Keratinocyte (primary cell): ENCODE measurements at regions not wholly inside any gene's neighbourhood (a gene's known extent, or its start where the extent isn't known, plus 50 kb on each side); places are given as distances from the start of the nearest gene placed in this dataset.

Experiments
- DNase-seq: peaks from one replicate; pipeline ENCODE4 v3.0.0-alpha.2; 2011; ENCODE audit warnings: low read depth, missing footprints, low spot score
- FAIRE-seq: peaks from 2 replicates; lab custom pipeline; 2011; peaks lifted over from hg19 to GRCh38; lab: Jason Lieb, UNC
- H2AFZ ChIP-seq: 2 replicates; pipeline ENCODE4 v1.6.0; 2012; ENCODE audit warnings: low read length, control low read depth, inconsistent platforms; ENCODE audit not compliant: control insufficient read depth
- H3K27ac ChIP-seq: 2 replicates; pipeline ENCODE4 v1.5.1; 2011; ENCODE audit warnings: low read length; ENCODE audit not compliant: control insufficient read depth, insufficient read depth
- H3K27me3 ChIP-seq: 3 replicates; pipeline ENCODE4 v1.6.0; 2011; ENCODE audit warnings: low read length; ENCODE audit not compliant: control insufficient read depth, insufficient read depth; ENCODE audit errors: extremely low read depth
- H3K36me3 ChIP-seq, 2 experiments: 2 replicates in 1 of 2; 3 replicates in 1 of 2; pipeline ENCODE4 v1.5.1; 2011; ENCODE audit warnings: low read length in 2 of 2, mild to moderate bottlenecking in 1 of 2; ENCODE audit not compliant: control insufficient read depth in 2 of 2, insufficient read depth in 2 of 2; ENCODE audit errors: extremely low read depth in 1 of 2
- H3K4me1 ChIP-seq: 3 replicates; pipeline ENCODE4 v1.5.1; 2011; ENCODE audit warnings: low read length; ENCODE audit not compliant: control insufficient read depth, insufficient read depth; ENCODE audit errors: extremely low read depth
- H3K4me2 ChIP-seq: 3 replicates; pipeline ENCODE4 v1.6.0; 2011; ENCODE audit warnings: low read depth, low read length; ENCODE audit not compliant: control insufficient read depth, insufficient read depth; ENCODE audit errors: extremely low read depth
- H3K4me3 ChIP-seq, 3 experiments: fragments of 200-600 bp in 1 of 3; sonication (generic) in 1 of 3; 2 replicates in 2 of 3; 3 replicates in 1 of 3; pipeline ENCODE4 v1.5.1; 2011 to 2016; ENCODE audit warnings: low read length in 3 of 3, mild to moderate bottlenecking in 3 of 3, control low read depth in 2 of 3, inconsistent platforms in 1 of 3, low read depth in 1 of 3, mixed read lengths in 1 of 3, mixed run types in 1 of 3, moderate library complexity in 1 of 3; ENCODE audit not compliant: control insufficient read depth in 2 of 3, insufficient read depth in 2 of 3; ENCODE audit errors: extremely low read depth in 1 of 3
- H3K79me2 ChIP-seq: 2 replicates; pipeline ENCODE4 v1.6.0; 2012; ENCODE audit warnings: low read length; ENCODE audit not compliant: control insufficient read depth, insufficient read depth
- H3K9ac ChIP-seq: 3 replicates; pipeline ENCODE4 v1.6.0; 2011; ENCODE audit warnings: low read length; ENCODE audit not compliant: control insufficient read depth, insufficient read depth; ENCODE audit errors: extremely low read depth
- H3K9me1 ChIP-seq: 3 replicates; pipeline ENCODE4 v1.6.0; 2011; ENCODE audit warnings: low read length; ENCODE audit not compliant: control insufficient read depth, insufficient read depth; ENCODE audit errors: extremely low read depth
- H3K9me3 ChIP-seq: 2 replicates; pipeline ENCODE4 v1.5.1; 2012; ENCODE audit warnings: low read depth, low read length; ENCODE audit not compliant: control insufficient read depth
- H4K20me1 ChIP-seq: 3 replicates; pipeline ENCODE4 v1.6.0; 2011; ENCODE audit warnings: low read length; ENCODE audit not compliant: control insufficient read depth, insufficient read depth; ENCODE audit errors: extremely low read depth
- CTCF ChIP-seq, 3 experiments: IDR thresholded peaks in 1 of 3; conservative IDR thresholded peaks in 1 of 3; optimal IDR thresholded peaks in 1 of 3; 2 replicates in 2 of 3; 3 replicates in 1 of 3; pipeline versions ENCODE3 to v1.5.1; 2011; ENCODE audit warnings: low read length in 3 of 3, mild to moderate bottlenecking in 3 of 3, moderate library complexity in 2 of 3, control low read depth in 1 of 3, inconsistent platforms in 1 of 3; ENCODE audit not compliant: insufficient read depth in 2 of 3; ENCODE audit errors: extremely low read depth in 1 of 3
- EZH2 ChIP-seq: IDR thresholded peaks from one replicate; pipeline ENCODE4 v1.6.1; 2012; ENCODE audit warnings: inconsistent platforms, mild to moderate bottlenecking, low read length, moderate library complexity
- dilution Hi-C: fragments of 300-500 bp; cut with MboI; formaldehyde crosslinking; loops from one replicate; pipeline ENCODE4 v1.7.0; 2020; ENCODE audit warnings: low sequenced_read_pairs; ENCODE audit not compliant: extremely low pct_ligation_motif_present

- peak; percentile 65 to 75 (median 73) for TF ChIP-seq CTCF (optimal IDR thresholded peaks at IDR 0.05 in 1 of 3, IDR thresholded peaks at IDR 0.05 in 1 of 3, conservative IDR thresholded peaks at IDR 0.05 in 1 of 3; ENCODE audit: extremely low read depth in 1 of 3, insufficient read depth in 2 of 3, low read length in 3 of 3)
- TF ChIP-seq EZH2 = no peak
- Histone ChIP-seq H3K4me2 (no peak overlapping the region), H3K36me3 (no peaks in the 10 kb centered on the region), H3K9me1 (no peaks in the 10 kb centered on the region), H3K27ac (no peak overlapping the region), H3K9ac (no peak overlapping the region), H3K9me3 (no peaks in the 10 kb centered on the region), H3K4me3 (no peak overlapping the region), H3K79me2 (no peaks in the 10 kb centered on the region), H4K20me1 (no peaks in the 10 kb centered on the region), H2AFZ (no peak overlapping the region), H3K4me1 (peaks cover 13% of the 10 kb centered on the region), H3K27me3 (no peaks in the 10 kb centered on the region)
- peak; percentile 89 for FAIRE-seq
- peak; percentile 15 for DNase-seq
- dilution Hi-C loops = loop anchor here (25.0 kb wide), 1 partner anchor 209 kb away; no protein-coding TSS in a partner anchor
These were observed 66.7 kb upstream of the TIAM2 start for GRCh38 chr6:154928325-154928922.

- Histone ChIP-seq H3K9me3 (no peaks in the 10 kb centered on the region), H3K79me2 (no peaks in the 10 kb centered on the region), H3K27me3 (no peaks in the 10 kb centered on the region), H3K4me3 (no peak overlapping the region), H3K4me2 (no peak overlapping the region), H4K20me1 (no peaks in the 10 kb centered on the region), H3K36me3 (no peaks in the 10 kb centered on the region), H3K4me1 (peaks cover 13% of the 10 kb centered on the region), H3K9ac (no peak overlapping the region), H2AFZ (no peak overlapping the region), H3K9me1 (no peaks in the 10 kb centered on the region), H3K27ac (no peak overlapping the region)
- no peak for TF ChIP-seq EZH2
- TF ChIP-seq CTCF (optimal IDR thresholded peaks at IDR 0.05 in 1 of 3, IDR thresholded peaks at IDR 0.05 in 1 of 3, conservative IDR thresholded peaks at IDR 0.05 in 1 of 3; ENCODE audit: extremely low read depth in 1 of 3, insufficient read depth in 2 of 3, low read length in 3 of 3) = no peak
- dilution Hi-C loops = loop anchor here (25.0 kb wide), 1 partner anchor 207 kb away; no protein-coding TSS in a partner anchor
- DNase-seq (no peak), FAIRE-seq (no peak)
These were observed 64.7 kb upstream of the TIAM2 start for GRCh38 chr6:154930451-154930851.
